PC-3 (cell line): ENCODE measurements at regions not wholly inside any gene's neighbourhood (a gene's known extent, or its start where the extent isn't known, plus 50 kb on each side); places are given as distances from the start of the nearest gene placed in this dataset.

Experiments
- EZH2 ChIP-seq: fragments of 300-600 bp; sonication (generic); IDR thresholded peaks from one replicate; pipeline ENCODE4 v1.6.1; 2017; ENCODE audit warnings: antibody characterized with exemption, mild to moderate bottlenecking, low read length; ENCODE audit not compliant: unreplicated experiment
- TF ChIP-seq, protein P1 (sequence below): fragments of 300-600 bp; sonication (generic); conservative IDR thresholded peaks from 2 replicates; pipeline ENCODE4 v1.5.1; 2017; ENCODE audit warnings: antibody characterized with exemption, low read depth, mild to moderate bottlenecking, low read length

DNA sequence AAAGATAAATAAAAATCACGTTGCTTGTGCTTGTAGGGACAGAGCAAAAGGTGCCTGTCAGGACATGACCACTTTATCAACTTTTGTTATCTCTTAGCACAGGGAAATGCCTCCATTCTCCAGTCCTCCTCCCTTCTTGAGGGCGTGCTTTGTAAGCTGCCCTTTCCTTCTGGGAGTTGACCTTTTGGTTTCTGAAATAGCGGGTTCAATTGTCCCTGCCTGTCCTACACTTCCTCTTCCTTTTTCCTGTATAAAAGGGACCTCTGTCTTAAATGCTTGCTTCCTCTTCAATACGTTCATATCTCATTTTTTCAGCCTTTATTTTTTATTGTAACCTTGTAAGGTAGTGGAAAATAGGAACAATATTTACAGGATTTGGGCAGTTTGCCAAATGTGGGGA lies 153.5 kb downstream of the SH3BGRL start:
- TF ChIP-seq, protein P1, sequence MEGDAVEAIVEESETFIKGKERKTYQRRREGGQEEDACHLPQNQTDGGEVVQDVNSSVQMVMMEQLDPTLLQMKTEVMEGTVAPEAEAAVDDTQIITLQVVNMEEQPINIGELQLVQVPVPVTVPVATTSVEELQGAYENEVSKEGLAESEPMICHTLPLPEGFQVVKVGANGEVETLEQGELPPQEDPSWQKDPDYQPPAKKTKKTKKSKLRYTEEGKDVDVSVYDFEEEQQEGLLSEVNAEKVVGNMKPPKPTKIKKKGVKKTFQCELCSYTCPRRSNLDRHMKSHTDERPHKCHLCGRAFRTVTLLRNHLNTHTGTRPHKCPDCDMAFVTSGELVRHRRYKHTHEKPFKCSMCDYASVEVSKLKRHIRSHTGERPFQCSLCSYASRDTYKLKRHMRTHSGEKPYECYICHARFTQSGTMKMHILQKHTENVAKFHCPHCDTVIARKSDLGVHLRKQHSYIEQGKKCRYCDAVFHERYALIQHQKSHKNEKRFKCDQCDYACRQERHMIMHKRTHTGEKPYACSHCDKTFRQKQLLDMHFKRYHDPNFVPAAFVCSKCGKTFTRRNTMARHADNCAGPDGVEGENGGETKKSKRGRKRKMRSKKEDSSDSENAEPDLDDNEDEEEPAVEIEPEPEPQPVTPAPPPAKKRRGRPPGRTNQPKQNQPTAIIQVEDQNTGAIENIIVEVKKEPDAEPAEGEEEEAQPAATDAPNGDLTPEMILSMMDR: no peak
- TF ChIP-seq EZH2: no peak
